Astrocyte of the spinal cord (primary cell): ENCODE measurements at regions not wholly inside any gene's neighbourhood (a gene's known extent, or its start where the extent isn't known, plus 50 kb on each side); places are given as distances from the start of the nearest gene placed in this dataset.
"Not testable (repeated sequence)": the region's sequence is repeated elsewhere in the genome, so short reads cannot be mapped to it uniquely, and the experiment has no call there.

Experiments used
- DNase-seq: peaks from one replicate; pipeline ENCODE4 v3.0.0; 2011; ENCODE audit warnings: low read depth, low spot score
- H3K4me3 ChIP-seq: 2 replicates; pipeline ENCODE4 v1.5.1; 2011; ENCODE audit warnings: low read depth, mild to moderate bottlenecking, low read length, moderate library complexity
- CTCF ChIP-seq: IDR thresholded peaks from 2 replicates; pipeline ENCODE4 v1.5.1; 2012; ENCODE audit warnings: low read depth, mild to moderate bottlenecking, low read length, inconsistent platforms
- in situ Hi-C: cut with HindIII; loops from 2 replicates; pipeline ENCODE4 v1.10.0; 2017; ENCODE audit warnings: low sequenced_read_pairs

DNA sequence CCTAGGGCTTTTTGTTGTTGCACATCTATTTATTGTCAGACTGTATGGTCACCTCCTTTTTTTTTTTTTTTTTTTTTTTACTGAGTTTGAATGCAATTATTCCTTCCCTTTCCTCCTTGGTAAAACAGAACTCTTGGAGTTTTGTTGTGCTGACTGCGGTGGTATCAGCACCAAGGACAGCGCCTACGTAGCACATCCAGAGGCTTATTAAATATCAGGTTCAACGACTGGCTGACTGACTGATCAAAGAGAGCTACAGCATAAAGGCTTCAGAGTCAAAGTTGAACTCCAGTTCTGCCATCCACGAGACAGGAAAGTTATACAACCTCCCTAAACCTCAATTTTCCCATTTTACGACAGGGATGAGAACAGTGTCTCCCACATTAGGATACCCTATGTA lies 86.1 kb upstream of the RBFOX1 start:
- no peak for DNase-seq
- no peak overlapping the region for H3K4me3 ChIP-seq
- in situ Hi-C loops = no loop called here
- TF ChIP-seq CTCF = no peak

GRCh38 chr16:7239547-7239946 lies 93.1 kb upstream of the RBFOX1 start:
- TF ChIP-seq CTCF = no peak
- DNase-seq = no peak
- H3K4me3 ChIP-seq = no peak overlapping the region
- in situ Hi-C loops = no loop called here

- DNase-seq = no peak
- in situ Hi-C loops = no loop called here
- H3K4me3 ChIP-seq = no peak overlapping the region
- no peak for TF ChIP-seq CTCF
Measured at GRCh38 chr16:7236824-7237410, 95.7 kb upstream of the RBFOX1 start.

DNA sequence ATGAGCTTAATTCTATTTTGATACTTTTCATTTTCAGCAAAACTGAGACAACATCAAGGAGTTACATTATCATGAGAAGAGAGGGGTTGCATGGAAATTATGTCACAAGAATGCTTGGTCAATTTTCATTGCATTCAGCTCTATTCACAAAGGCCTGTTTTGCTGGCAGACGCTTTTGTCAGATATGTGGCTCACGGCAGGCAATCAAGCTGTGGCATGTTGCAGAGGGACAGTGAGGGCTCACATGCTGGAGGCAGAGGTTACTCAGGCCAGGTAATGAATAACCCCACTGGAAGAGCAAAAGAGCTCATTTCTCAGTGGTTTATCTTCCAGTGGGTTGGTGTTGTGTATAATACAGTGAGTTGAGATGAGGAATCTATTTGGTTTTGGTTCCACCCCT lies 98.7 kb upstream of the RBFOX1 start:
- no peak for TF ChIP-seq CTCF
- no peak overlapping the region for H3K4me3 ChIP-seq
- DNase-seq = no peak
- in situ Hi-C loops = no loop called here

- no peak for DNase-seq
- TF ChIP-seq CTCF = no peak
- H3K4me3 ChIP-seq = no peak overlapping the region
- in situ Hi-C loops = no loop called here
Measured at GRCh38 chr16:7231762-7232161, 100.9 kb upstream of the RBFOX1 start.

DNA sequence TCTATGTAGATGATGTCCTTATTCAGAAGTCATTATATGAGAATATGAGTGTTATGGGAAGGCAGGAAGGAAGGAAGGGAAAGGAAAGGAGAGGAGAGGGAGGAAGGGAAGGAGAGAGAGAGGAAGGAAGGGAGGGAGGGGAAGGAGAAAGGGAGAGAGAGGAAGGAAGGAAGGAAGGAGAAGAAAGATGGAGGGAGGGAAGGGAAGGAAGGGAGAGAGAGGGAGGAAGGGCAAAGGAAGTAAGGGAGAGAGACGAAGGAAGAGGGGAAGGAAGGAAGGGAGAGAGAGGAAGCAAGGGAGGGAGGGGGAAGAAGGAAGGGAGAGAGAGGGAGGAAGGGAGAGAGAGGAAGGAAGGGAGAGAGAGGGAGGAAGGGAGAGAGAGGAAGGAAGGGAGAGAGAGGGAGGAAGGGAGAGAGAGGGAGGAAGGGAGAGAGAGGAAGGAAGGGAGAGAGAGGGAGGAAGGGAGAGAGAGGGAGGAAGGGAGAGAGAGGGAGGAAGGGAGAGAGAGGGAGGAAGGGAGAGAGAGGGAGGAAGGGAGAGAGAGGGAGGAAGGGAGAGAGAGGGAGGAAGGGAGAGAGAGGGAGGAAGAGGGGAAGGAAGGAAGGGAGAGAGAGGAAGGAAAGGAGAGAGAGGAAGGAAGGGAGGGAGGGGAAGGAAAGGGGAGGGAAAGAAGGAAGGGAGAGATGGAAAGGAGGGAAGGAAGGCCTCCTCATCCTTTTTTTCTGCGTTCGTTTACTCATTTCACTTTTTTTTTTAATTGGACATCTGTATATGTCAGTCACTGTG lies 103.0 kb upstream of the RBFOX1 start:
- H3K4me3 ChIP-seq, DNase-seq, in situ Hi-C loops: not testable (repeated sequence)

DNA sequence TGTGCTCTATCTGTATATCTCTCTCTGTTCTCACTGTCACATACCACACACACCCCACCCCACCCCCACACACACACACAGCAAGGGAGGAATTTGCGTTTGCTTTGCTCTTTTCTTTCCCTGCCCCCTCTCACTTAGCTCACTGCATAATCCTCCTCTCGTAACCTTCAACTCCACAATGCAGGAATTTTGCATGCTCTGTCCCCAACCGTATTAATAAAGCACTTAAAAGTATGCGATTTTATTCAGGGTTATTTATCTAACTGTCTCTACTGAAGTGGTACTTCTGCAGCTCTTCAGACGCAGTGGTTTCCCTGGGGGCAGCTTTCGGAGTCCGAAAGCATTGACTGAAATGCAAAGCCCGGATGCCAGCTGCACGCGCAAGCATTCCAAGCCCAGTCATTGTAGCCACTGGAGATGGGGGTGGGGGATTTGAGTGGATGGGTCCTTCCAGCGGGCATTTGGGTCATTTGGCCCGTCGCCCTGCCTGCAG lies 105.4 kb upstream of the RBFOX1 start:
- TF ChIP-seq CTCF = no peak
- in situ Hi-C loops = no loop called here
- no peak for DNase-seq
- no peak overlapping the region for H3K4me3 ChIP-seq
